GM20000 (cell line): ENCODE measurements at regions not wholly inside any gene's neighbourhood (a gene's known extent, or its start where the extent isn't known, plus 50 kb on each side); places are given as distances from the start of the nearest gene placed in this dataset.

Experiments
- DNase-seq: peaks from one replicate; pipeline ENCODE4 v3.0.0; 2012; ENCODE audit warnings: low spot score
- CTCF ChIP-seq: IDR thresholded peaks from 2 replicates; pipeline ENCODE4 v1.5.1; 2012; ENCODE audit warnings: mild to moderate bottlenecking, control low read depth; ENCODE audit errors: extremely low read depth, missing control alignments

GRCh38 chr4:156634612-156635011, 337.0 kb downstream of the PDGFC start:
- no peak for TF ChIP-seq CTCF
- no peak for DNase-seq

GRCh38 chr4:156633847-156634246, 337.8 kb downstream of the PDGFC start:
- DNase-seq = no peak

GRCh38 chr4:156628858-156629257, 342.7 kb downstream of the PDGFC start:
- no peak for TF ChIP-seq CTCF
- no peak for DNase-seq

More at GRCh38 chr4:156633847-156634246, 337.8 kb downstream of the PDGFC start:
- TF ChIP-seq CTCF = no peak

GRCh38 chr4:156623376-156623775, 348.2 kb downstream of the PDGFC start:
- no peak for TF ChIP-seq CTCF
- DNase-seq = no peak

- no peak for DNase-seq
- TF ChIP-seq CTCF = no peak
Measured at GRCh38 chr4:156620786-156621185, 350.8 kb downstream of the PDGFC start.

GRCh38 chr4:156619154-156619934, 352.3 kb downstream of the PDGFC start:
- TF ChIP-seq CTCF = no peak
- DNase-seq = no peak

- no peak for DNase-seq
Measured at GRCh38 chr4:156615066-156615531, 356.5 kb downstream of the PDGFC start.

More at GRCh38 chr4:156615066-156615531, 356.5 kb downstream of the PDGFC start:
- TF ChIP-seq CTCF = no peak
